HG02885 (cell line): ENCODE measurements at regions not wholly inside any gene's neighbourhood (a gene's known extent, or its start where the extent isn't known, plus 50 kb on each side); places are given as distances from the start of the nearest gene placed in this dataset.
"Not testable (repeated sequence)": the region's sequence is repeated elsewhere in the genome, so short reads cannot be mapped to it uniquely, and the experiment has no call there.

Source experiments
- ATAC-seq: cut with Tn5 transposase; IDR thresholded peaks from one replicate; pipeline ENCODE4 v1.9.1; 2021; ENCODE audit warnings: mild to moderate bottlenecking; ENCODE audit not compliant: unreplicated experiment, poor library complexity

DNA sequence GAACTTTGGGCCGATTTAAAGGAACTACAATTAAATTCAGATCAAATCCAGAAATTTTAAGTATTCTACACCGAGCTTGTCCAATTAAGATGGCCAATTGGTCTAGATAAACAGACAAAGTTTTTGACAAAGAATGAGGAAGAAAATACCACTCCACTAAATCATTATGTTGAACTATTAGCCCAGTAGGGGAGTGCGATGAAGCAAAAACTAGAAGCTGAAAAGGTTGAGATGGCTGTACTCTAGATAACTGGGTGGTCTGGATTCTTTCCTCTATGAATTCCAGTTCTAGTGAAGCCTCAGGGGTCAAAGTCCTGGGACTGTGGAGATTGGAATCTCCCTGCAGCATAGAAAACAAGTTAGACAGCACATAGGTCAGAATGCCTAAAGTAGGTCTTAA lies 418.9 kb upstream of the IMPG1 start:
- not testable (repeated sequence) for ATAC-seq

DNA sequence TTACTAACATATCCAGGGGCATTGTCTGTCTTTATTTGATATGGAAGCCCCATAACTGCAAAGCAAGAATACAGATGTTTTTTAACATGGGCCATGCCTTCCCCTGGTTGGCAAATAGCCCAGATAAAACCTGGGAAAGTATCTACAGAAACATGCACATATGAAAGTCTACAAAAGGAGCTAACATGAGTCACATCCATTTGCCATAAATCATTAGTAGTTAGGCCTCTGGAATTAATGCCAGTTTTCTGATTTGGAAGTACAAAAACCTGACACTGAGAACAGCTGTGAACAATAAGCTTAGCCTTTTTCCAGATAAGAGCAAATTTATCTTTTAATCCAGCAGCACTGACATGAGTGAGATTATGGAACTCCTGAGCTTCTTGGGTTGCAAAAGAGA lies 418.0 kb upstream of the IMPG1 start:
- no peak for ATAC-seq

DNA sequence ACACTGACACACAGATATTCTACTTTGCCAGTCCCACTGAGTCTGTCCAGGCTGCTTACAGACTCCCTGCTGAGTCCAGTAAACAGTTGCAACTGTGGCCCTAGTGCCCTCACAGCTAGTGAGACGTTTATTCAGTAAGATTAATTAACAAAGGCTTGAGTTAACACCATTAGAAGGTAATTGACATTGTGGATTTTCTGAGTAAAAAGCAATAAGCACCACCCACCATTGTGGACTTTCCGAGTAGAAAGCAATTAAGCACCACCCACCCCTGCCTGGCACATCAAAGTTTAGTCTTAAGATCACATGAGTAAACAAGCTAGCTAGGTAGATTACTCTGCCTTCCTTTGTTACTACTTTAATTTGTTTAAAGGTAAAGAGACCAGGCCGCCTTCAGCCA lies 408.6 kb upstream of the IMPG1 start:
- no peak for ATAC-seq

DNA sequence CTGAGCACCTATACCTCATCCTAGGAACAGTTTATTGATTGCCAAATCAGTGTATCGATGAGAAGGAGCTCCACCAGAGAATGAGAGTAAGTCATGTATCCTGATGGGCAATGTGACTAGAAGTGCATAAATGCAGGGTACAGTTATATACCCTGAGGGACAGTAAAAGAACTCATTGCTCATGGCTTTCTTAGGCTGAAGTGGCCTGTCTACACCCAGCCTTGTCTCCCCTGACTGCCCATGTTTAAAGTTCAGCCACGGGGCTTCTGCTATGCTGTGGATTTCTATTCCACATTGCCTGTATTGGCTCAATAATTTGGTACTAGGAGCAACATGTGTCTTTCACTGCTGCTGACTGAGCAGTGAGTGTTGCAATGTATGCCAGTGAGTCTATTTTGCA lies 400.4 kb upstream of the IMPG1 start:
- ATAC-seq = no peak

DNA sequence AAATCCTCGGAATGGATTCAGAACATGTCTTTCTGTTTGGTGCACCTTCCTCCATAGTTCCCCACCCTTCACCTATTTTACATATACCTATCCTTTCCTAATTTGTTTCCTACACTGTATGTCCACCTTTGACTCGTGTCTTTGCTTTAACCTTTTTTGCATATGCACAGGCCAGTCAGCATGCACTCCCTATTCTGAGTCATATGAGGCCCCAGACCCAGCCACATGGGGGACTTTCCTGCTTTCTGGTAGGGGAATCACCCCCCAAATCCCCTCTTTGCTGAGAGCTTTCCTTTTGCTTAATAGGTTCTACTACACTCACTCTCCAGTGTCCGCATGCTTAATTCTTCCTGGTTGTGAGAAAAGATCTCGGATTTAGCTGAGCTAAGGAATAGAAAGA lies 393.8 kb upstream of the IMPG1 start:
- ATAC-seq = no peak

DNA sequence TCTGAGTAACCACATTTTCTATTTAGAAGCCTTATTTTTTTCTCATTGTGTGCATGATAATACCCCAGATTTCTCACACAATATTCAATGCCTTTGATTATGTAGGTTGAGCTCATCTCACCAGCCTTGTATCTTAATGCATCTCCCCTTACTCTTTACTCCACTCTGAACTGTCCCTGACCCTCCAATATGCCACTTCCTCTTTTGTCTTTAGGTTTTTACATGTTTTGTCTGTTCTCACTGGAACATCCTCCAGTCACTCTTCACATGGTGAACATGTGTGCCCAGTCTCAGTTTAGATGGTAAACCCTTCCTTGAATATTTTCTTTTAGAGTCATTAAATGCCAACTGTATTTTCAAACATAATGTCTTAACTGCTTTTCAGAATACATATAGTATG lies 392.9 kb upstream of the IMPG1 start:
- no peak for ATAC-seq

DNA sequence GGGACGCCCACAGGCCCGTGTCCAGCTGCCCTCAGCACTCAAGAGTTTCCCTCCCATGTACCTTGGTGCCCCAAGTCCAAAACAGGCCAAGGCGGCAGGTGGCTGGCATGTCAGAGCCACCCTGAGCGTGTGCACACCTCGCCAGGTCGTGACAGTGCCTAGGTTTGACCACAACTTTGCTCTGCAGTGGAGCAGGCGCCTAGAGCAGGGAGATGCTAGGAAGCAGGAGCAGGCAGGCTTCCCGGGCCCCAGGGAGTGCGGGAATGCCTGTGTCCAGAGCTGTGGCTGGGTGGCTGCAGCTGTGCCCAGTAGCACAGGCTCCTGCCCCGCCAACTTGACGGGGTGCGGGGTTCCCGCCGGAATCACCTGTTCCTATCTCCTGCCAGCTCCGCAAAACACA lies 380.8 kb upstream of the IMPG1 start:
- no peak for ATAC-seq

DNA sequence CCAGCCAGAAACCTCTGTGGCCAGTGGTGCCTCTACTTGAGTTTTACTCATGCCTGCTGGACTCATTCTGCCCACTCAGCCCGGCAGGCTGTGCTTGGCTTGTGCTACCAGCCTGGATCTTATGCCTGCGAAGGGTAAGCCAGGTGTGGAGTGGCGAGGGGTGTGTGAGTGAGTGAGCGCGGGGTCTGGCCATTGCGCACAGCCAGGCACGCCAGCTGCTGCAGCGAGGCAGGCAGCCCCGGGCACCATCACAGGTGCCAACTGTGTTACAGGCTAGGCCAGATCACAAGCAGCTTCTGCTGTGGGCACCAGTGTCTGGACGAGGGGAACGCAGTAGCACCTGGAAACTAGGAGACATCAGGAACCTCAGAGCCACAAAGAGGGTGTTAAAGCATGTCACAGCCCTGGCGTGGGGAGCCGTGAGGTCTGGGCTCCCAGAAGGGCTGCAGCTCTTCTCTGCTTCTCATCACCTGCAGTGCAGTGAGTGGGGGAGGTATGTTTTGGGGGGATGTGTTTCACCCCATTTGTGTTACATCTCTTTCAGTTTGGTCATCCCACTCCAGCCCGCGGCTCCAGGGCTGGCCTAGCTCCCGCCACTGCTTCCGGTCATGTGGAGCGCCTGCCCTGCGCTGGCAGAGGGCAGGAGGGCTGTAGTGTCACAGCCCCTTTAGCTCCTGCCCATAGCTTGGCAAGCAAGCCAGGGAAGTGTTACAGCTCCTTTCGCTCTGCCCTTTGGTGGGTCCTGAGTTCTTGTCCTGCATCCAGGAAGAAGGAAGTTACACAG lies 379.7 kb upstream of the IMPG1 start:
- ATAC-seq = no peak

DNA sequence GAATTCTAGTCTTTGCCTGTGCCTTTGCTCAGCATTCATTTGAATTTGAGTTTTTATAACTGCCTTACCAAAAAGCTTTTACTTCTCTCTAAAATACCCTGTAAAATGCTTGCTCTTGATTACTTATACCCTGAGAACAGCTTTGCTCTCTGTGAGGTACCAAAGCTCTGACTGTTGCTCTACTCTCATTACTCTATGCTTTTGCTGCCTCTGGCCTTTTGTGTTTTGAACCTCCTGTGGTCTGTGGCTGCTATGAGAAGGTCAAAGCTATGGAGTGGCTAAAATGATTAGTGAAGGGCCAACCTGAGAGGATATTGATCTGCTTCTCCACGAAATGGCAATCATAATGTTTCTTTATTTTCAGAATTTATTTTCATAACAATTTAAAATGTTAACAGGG lies 375.6 kb upstream of the IMPG1 start:
- no peak for ATAC-seq

DNA sequence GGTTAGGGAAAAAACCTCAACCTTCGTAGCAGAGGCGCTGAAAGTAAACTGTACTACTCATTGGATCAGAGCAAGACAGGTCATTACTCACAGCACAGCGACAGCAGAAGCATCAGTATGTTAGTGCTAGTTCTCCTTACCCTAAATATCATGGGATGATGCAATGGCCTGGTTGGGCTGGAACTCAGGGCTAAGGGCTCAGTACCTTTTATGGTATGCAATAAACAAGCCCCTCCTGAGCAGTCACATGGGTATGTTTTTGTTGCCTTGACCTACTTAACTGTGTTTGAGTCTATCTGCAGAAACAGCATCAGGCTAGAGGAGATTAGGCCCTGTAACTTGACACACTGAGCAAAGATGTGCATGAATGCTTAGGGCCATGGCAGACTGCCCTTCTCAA lies 369.4 kb upstream of the IMPG1 start:
- ATAC-seq = no peak

DNA sequence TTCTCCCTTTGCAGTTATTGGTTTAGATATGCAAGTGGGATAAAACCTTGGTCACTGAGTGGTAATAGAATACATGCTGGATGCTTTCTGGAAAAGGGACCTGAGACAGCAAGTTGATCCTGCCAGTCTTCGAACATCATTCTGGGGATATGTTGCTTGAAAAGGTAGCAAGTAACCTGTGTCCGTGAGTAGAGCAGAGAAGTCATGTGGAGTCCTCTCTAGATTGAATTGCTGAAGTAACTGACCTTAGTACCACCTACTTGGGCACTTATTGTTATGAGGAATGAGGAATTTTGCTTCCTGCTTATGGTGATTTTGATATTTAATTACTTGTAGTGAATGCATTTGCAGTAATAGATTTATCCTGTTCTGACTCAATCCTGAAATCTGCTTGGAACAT lies 367.3 kb upstream of the IMPG1 start:
- no peak for ATAC-seq

DNA sequence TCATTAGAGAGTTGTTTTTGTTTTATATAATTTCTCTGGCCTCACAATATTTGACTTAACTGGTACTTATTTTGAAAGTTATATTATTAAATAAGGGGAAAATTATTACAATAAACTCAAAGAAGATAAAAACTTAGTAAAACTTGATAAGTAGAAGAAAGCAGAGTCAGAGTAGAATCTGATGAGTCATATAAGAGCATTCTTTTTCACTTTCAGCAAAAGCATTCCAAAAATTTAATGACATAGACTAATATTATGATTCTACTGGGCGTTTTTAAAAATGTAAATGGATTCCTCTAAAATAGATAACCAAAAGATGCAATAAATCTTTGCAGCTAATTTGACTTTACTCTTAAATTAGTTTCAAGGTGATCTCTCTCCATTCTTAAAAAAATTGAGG lies 366.3 kb upstream of the IMPG1 start:
- no peak for ATAC-seq

DNA sequence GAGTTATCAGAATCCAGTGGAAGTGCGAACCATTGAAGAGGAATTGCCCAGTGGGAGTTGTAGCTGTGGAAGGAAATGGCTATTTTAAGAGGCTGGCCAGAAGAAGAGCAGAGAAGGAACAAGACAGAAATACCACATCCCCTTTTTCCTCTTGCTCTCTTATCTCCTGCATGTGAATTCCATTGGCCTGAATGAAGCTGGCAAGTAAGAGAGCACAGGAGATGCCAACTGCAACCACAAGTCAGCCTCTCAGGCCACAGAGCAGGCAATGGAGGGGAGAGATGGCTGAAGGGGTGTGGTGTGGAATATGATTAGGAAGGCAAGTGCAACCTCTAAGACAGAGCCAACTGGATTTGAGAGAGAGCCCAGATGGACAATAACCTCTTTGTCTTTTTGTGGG lies 362.7 kb upstream of the IMPG1 start:
- no peak for ATAC-seq

DNA sequence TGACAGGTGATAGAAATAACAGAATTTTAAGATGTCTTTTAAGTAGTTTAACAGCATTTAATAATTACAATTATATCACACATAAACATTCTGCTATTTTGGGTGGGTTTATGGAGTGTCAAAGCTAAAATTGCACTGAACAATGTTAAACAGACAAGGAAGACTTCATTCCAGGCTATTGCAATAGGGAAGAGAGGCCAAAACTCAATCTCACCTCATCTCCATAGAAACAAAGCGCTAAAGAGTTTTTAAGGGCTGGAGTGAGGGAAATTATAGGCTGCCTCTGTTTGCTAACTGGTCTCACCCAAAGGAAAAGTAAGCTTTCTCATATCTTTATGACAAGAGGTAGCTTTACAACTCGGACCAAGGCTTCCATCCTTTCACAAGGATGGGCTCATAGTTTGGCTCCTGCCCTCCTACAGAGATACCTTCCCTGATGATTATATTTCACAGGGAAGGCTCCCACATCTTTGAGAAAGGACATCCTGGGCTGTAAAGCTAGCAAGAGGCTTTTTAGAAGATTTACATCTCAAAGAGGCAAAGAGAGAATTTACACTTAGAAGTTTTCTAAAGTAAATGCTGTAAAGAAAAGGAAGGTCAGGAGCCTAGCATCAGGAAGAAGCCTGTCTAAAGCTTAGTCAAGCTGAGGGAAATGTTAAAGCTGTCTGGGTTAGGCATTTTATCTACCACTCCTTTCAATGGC lies 350.2 kb upstream of the IMPG1 start:
- no peak for ATAC-seq

DNA sequence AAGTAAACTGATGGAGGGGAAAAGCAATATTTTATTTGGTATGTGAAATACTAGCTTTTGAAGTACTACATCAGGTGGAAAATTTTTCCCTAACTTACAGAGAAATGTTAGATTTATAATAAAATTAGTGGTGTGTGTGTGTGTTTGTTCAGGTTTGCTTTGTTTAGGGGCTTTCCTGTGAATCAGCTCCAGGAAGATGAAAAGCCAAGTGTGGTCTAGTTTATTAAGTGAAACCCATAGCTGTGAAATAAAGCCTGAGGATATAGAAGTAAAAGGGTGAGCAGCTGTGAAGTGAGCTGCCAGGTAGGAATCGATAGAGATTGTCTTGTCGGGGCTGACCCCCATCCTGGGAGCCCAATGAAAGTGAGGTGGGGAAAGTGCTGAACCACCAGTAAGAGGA lies 347.6 kb upstream of the IMPG1 start:
- ATAC-seq = no peak

DNA sequence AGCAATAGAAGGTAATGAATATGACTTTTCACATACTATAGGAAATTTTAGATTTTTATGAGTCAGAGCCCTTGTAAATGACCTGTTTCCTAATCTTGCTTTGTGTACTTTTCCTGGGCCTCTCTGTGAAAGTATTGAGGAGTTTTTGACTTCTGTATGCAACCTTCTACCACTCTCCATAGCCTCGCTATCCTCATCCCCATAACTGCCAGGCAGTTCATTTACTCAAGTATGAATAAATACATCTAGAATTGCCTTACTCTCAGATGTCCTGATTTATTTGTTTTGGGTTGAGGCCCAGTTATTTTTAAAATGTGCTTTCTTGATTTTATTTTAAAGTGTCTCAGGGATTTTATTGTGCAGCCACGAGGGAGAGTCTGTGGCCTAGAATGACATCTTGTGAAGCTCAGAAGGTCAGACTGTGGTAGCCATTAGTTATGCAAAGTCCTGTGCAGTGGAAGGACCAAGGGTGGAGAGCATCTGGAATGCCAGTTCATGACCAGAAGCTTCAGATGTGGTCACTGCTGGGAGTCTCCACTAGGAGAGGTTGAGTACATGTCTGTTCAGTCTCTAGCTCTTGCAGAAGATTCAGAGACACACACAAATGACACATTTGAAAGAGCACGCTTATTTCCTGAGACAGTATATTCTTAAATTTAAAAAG lies 346.2 kb upstream of the IMPG1 start:
- no peak for ATAC-seq

DNA sequence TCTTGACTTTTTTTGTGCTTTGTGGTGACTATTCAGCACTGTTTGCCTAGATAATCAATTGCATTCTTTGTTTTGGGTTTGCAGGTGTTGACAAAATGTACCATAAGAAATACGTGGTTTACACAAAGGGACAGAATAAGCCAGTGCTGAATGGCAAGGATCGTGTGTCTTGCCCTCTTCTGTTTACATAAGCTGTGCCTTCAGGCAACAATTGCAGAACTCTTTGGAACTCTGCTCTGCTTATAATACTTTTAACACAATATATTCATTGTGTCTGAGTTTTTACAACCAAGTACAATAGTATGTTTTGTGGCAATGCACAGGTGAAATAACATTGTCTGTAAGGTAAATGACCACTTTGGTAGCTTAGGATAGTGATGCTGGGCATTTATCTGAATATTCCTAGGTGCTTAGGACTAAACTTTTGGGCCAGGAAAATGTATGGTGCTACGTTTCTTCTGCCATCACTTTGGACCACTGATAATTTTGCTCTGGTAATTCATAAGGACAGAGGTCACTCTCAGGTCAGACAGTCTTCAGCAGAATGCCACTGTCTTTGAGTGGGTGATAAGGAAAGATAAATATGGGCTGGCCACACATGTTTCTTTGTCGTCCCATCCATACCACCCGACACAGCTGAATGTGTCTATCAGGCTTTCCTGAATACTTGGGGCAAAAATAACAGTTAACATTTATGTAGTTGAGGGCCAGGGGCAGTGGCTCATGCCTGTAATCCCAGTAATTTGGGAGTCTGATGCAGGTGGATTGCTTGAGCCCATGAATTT lies 344.6 kb upstream of the IMPG1 start:
- ATAC-seq = no peak

DNA sequence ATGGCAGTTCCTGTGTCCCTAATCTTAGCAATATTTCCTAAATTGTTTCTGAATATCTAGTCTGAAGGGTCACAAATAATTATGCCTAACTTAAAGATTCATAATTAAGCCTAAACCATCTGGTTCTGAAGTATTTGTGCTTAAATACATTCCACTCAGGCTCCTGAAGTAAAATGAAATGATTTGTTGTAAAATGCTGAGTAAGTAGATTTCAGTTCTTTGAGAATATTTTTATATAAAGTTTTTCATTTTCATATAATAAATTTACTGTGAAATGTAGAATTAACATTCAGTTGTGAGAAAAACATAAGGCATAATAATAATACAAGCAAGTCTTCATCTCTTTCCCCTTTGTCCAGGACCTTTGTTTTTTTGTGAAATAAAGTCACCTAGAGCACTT lies 330.6 kb upstream of the IMPG1 start:
- ATAC-seq = no peak

DNA sequence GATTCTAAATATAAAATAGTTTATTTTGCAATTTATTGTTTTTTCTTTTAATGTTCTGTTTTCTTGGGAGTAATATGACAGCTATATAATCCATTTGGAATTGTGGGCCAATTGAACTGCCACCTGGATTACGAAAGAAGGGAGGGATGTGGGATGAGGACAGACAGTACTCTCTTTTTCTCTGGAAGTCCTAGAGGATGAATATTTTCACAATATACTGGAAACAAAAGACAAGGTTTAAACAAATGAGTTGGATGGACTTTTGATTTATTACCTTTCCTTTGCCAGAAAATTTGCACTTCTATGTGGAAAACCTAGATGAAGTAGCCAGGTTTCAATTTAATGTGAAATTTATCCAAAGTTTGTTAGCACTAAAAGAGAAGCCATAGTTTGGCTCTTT lies 325.5 kb upstream of the IMPG1 start:
- no peak for ATAC-seq

DNA sequence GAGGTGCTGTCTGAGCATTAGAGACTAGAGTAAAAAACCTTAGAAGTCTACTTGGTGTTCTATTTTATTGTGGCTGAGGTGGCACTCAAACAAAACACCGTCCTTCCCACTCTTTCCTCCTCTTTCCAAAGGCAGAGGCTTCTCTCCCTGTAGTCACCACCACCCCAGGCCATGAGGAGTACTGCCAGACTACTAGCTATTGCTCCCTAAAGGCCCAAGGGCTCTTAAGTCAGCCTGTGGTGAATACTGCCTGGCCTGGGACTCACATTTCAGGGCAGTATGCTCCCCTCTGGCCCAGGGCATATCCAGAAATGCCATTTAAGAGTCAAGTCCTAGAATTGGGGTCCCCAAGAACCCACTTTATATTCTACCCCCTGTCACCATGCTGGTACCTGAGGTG lies 309.7 kb upstream of the IMPG1 start:
- ATAC-seq = no peak

DNA sequence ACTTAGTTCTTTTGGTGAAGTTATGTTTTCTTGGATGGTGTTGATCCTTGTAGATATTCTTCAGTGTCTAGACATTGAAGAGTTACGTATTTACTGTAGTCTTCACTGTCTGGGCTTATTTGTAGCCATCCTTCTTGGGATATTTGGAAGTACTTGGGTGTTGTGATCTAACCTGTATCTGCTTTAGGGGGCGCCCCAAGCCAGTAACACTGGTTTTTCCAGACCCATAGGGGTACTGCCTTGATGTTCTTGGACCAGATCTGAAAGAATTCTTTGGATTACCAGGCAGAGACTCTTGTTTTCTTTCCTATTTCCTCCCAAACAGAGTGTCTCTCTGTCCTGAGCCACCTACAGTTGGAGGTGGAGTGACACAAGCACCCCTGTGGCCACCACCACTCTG lies 309.1 kb upstream of the IMPG1 start:
- ATAC-seq = no peak
